ENCODE measurements at regions not wholly inside any gene's neighbourhood (a gene's known extent, or its start where the extent isn't known, plus 50 kb on each side); places are given as distances from the start of the nearest gene placed in this dataset.

GRCh38 chr15:70238917-70239316 is 141.2 kb upstream of the TLE3 start:
- no peak for TF ChIP-seq CTCF (IDR thresholded peaks at IDR 0.05; ENCODE audit: poor library complexity, severe bottlenecking)
- DNase-seq (ENCODE audit: low spot score) (peak; percentile 31), ATAC-seq (ENCODE audit: low read depth) (no peak)
- H3K27ac ChIP-seq (ENCODE audit: poor library complexity, severe bottlenecking), result no peak overlapping the region
- H3K4me3 ChIP-seq (ENCODE audit: severe bottlenecking), result no peak overlapping the region
- no peaks in the 10 kb centered on the region for H3K36me3 ChIP-seq (ENCODE audit: low read depth)
- peaks cover 18% of the 10 kb centered on the region for H3K4me1 ChIP-seq (ENCODE audit: insufficient read depth, poor library complexity, severe bottlenecking)
- H3K27me3 ChIP-seq (ENCODE audit: insufficient read depth, poor library complexity, severe bottlenecking), result no peaks in the 10 kb centered on the region
- no peaks in the 10 kb centered on the region for H3K9me3 ChIP-seq (ENCODE audit: severe bottlenecking)

DNA sequence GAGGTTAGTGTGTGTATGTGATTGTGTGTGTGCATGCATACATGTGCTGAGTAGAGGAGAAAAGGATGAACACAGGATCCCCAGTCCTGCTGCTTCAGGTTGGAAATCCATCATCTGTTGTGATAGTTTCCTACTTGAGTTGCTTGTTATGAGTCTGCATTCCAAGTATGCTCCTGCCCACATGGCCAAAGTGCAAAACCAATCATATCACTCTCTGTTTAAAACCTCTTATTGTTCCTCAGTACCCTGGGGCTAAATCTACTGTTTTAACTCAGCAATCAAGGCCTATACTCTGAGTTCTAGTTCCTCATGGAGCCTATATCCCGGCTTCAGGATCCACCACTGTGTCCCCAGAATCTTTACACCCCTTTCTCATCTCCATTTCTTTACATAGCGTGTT is 139.9 kb upstream of the TLE3 start:
- no peak for TF ChIP-seq CTCF (IDR thresholded peaks at IDR 0.05; ENCODE audit: poor library complexity, severe bottlenecking)
- H3K27ac ChIP-seq (ENCODE audit: poor library complexity, severe bottlenecking), result peak overlapping the region; percentile 72
- no peaks in the 10 kb centered on the region for H3K36me3 ChIP-seq (ENCODE audit: low read depth)
- DNase-seq (ENCODE audit: low spot score) (peak; percentile 1), ATAC-seq (ENCODE audit: low read depth) (no peak)
- no peak overlapping the region for H3K4me3 ChIP-seq (ENCODE audit: severe bottlenecking)
- H3K9me3 ChIP-seq (ENCODE audit: severe bottlenecking), result no peaks in the 10 kb centered on the region
- H3K4me1 ChIP-seq (ENCODE audit: insufficient read depth, poor library complexity, severe bottlenecking), result peaks cover 18% of the 10 kb centered on the region
- no peaks in the 10 kb centered on the region for H3K27me3 ChIP-seq (ENCODE audit: insufficient read depth, poor library complexity, severe bottlenecking)

- Histone ChIP-seq H3K36me3 (ENCODE audit: low read depth) (no peaks in the 10 kb centered on the region), H3K4me3 (ENCODE audit: severe bottlenecking) (no peak overlapping the region), H3K4me1 (ENCODE audit: insufficient read depth, poor library complexity, severe bottlenecking) (peaks cover 18% of the 10 kb centered on the region), H3K27ac (ENCODE audit: poor library complexity, severe bottlenecking) (peak overlapping the region; percentile 72), H3K27me3 (ENCODE audit: insufficient read depth, poor library complexity, severe bottlenecking) (no peaks in the 10 kb centered on the region), H3K9me3 (ENCODE audit: severe bottlenecking) (no peaks in the 10 kb centered on the region)
- no peak for TF ChIP-seq CTCF (IDR thresholded peaks at IDR 0.05; ENCODE audit: poor library complexity, severe bottlenecking)
- DNase-seq (ENCODE audit: low spot score), result peak; percentile 73
- ATAC-seq (ENCODE audit: low read depth), result peak; percentile 96
Measured at GRCh38 chr15:70236341-70237086, 138.8 kb upstream of the TLE3 start.

DNA sequence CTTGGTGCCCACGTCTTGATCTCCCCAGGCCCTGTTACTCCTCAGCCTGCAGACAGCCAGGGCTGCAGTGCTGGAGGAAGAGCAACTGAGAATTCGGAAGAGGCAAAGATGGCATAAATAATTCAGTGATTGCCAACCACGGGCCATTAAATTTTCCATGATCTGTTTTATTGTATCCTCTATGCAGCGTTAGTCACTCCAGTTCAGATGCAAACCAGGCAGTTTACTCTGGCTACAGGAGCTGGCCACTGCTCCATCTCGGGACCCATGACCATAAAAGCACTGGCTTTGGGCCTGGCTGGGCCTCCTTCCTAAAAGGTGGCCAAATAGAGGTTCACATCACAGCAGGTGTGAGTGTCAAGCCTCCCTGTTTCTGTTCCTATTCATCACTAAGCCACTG is 137.6 kb upstream of the TLE3 start:
- ATAC-seq (ENCODE audit: low read depth) (no peak), DNase-seq (ENCODE audit: low spot score) (peak; percentile 25)
- peaks cover 6% of the 10 kb centered on the region for H3K9me3 ChIP-seq (ENCODE audit: severe bottlenecking)
- H3K36me3 ChIP-seq (ENCODE audit: low read depth), result no peaks in the 10 kb centered on the region
- H3K27ac ChIP-seq (ENCODE audit: poor library complexity, severe bottlenecking), result peak overlapping the region; percentile 72
- H3K4me3 ChIP-seq (ENCODE audit: severe bottlenecking), result no peak overlapping the region
- no peak for TF ChIP-seq CTCF (IDR thresholded peaks at IDR 0.05; ENCODE audit: poor library complexity, severe bottlenecking)
- H3K27me3 ChIP-seq (ENCODE audit: insufficient read depth, poor library complexity, severe bottlenecking), result no peaks in the 10 kb centered on the region
- peaks cover 18% of the 10 kb centered on the region for H3K4me1 ChIP-seq (ENCODE audit: insufficient read depth, poor library complexity, severe bottlenecking)

GRCh38 chr15:70234256-70234905 is 136.7 kb upstream of the TLE3 start:
- DNase-seq (ENCODE audit: low spot score), result peak; percentile 14
- peaks cover 18% of the 10 kb centered on the region for H3K4me1 ChIP-seq (ENCODE audit: insufficient read depth, poor library complexity, severe bottlenecking)
- no peak for TF ChIP-seq CTCF (IDR thresholded peaks at IDR 0.05; ENCODE audit: poor library complexity, severe bottlenecking)

More at GRCh38 chr15:70234256-70234905, 136.7 kb upstream of the TLE3 start:
- H3K36me3 ChIP-seq (ENCODE audit: low read depth), result no peaks in the 10 kb centered on the region
- peaks cover 6% of the 10 kb centered on the region for H3K9me3 ChIP-seq (ENCODE audit: severe bottlenecking)
- H3K27ac ChIP-seq (ENCODE audit: poor library complexity, severe bottlenecking), result no peak overlapping the region
- no peak for ATAC-seq (ENCODE audit: low read depth)
- no peaks in the 10 kb centered on the region for H3K27me3 ChIP-seq (ENCODE audit: insufficient read depth, poor library complexity, severe bottlenecking)
- no peak overlapping the region for H3K4me3 ChIP-seq (ENCODE audit: severe bottlenecking)
